ENCODE measurements at regions not wholly inside any gene's neighbourhood (a gene's known extent, or its start where the extent isn't known, plus 50 kb on each side); places are given as distances from the start of the nearest gene placed in this dataset.
A peak's percentile ranks its signal among the peaks of the same experiment; 100 is the strongest.

DNA sequence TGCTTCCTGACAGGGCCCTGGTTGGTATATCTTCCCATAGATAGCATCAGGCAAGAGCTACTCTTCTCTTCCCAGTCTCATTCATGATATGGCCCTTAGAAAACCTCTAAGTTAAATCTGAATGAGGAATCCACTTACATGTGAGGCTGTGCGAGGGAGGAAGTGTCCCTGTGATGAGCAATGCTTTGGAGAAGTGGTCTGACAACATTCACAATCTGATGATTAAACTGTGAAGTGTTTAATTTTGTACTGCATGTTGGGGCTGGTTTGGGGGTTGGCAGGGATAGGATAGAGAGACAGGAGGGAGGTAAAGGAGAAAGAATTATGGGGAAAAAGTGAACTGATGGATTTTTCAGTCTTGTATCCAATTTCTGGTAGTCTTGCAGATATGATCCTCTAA is 421.2 kb upstream of the DAB1 start:
- H3K36me3 ChIP-seq (replicated peaks in 1 of 2; ENCODE audit: insufficient read depth in 1 of 2, low read depth in 2 of 2): no peaks in the 10 kb centered on the region
- DNase-seq (no peak), ATAC-seq (no peak)
- no peaks in the 10 kb centered on the region for H3K4me1 ChIP-seq
- H3K4me3 ChIP-seq: no peak overlapping the region
- no peak overlapping the region for H3K27ac ChIP-seq
- H3K27me3 ChIP-seq: no peaks in the 10 kb centered on the region
- H3K9me3 ChIP-seq: peaks cover 0 to 11% (median 0%) of the 10 kb centered on the region in 3 donors
- 71 to 87% methylated on average over 1 of the region's 1 CpG for WGBS, 2 donors
- TF ChIP-seq POLR2A (IDR thresholded peaks at IDR 0.05): no peak
- intact Hi-C loops (cut with DNase I): no loop called here

- intact Hi-C loops (cut with DNase I): no loop called here
- H3K36me3 ChIP-seq (replicated peaks in 1 of 2; ENCODE audit: insufficient read depth in 1 of 2, low read depth in 2 of 2): no peaks in the 10 kb centered on the region
- H3K4me1 ChIP-seq: no peaks in the 10 kb centered on the region
- TF ChIP-seq POLR2A (IDR thresholded peaks at IDR 0.05) (no peak), CTCF (IDR thresholded peaks at IDR 0.05) (no peak)
- no peak for ATAC-seq
- WGBS, 2 donors: 70 to 74% methylated on average over 3 of the region's 3 CpGs
- no peak overlapping the region for H3K27ac ChIP-seq
- H3K9me3 ChIP-seq: peaks cover 0 to 11% (median 0%) of the 10 kb centered on the region in 3 donors
- no peak overlapping the region for H3K4me3 ChIP-seq
- DNase-seq: no peak
- no peaks in the 10 kb centered on the region for H3K27me3 ChIP-seq
These were observed 420.6 kb upstream of the DAB1 start for GRCh38 chr1:57844382-57844980.

GRCh38 chr1:57843760-57844159 is 419.9 kb upstream of the DAB1 start:
- no peak overlapping the region for H3K4me3 ChIP-seq
- H3K4me1 ChIP-seq: no peaks in the 10 kb centered on the region
- ATAC-seq: no peak
- peaks cover 0 to 11% (median 0%) of the 10 kb centered on the region in 3 donors for H3K9me3 ChIP-seq
- intact Hi-C loops (cut with DNase I): no loop called here
- no peaks in the 10 kb centered on the region for H3K36me3 ChIP-seq (replicated peaks in 1 of 2; ENCODE audit: insufficient read depth in 1 of 2, low read depth in 2 of 2)
- no peak for TF ChIP-seq POLR2A (IDR thresholded peaks at IDR 0.05)
- no peak for TF ChIP-seq CTCF (IDR thresholded peaks at IDR 0.05)
- no peak overlapping the region for H3K27ac ChIP-seq
- no peaks in the 10 kb centered on the region for H3K27me3 ChIP-seq
- no peak for DNase-seq

DNA sequence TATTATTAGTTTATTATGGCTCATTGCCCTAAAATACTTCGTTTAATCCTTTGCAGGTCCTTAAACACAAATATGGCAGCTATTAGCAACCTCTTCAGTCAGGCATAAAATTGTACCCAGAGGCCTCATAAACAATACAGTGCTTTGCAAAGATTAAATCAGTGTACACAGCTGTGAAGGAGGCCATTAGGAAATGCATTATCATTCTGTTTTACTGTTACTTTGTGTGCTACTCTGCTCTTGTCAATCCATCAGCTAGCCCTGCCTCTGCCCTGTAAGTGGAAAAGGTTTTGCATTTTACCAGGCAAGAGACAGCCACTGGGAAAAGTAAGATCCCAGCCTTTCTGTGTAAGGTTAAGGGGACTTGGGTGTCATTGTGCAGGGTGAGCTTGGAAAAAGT is 415.7 kb upstream of the DAB1 start:
- no peak overlapping the region for H3K4me3 ChIP-seq
- H3K27me3 ChIP-seq: no peaks in the 10 kb centered on the region
- no peak for TF ChIP-seq POLR2A (IDR thresholded peaks at IDR 0.05)
- TF ChIP-seq CTCF (IDR thresholded peaks at IDR 0.05): no peak
- H3K36me3 ChIP-seq (replicated peaks in 1 of 2; ENCODE audit: insufficient read depth in 1 of 2, low read depth in 2 of 2): no peaks in the 10 kb centered on the region
- ATAC-seq (no peak), DNase-seq (peak in 1 of 4 donors; percentile 4)
- peaks cover 0 to 11% (median 0%) of the 10 kb centered on the region in 3 donors for H3K9me3 ChIP-seq
- H3K4me1 ChIP-seq: no peaks in the 10 kb centered on the region
- intact Hi-C loops (cut with DNase I): no loop called here
- no peak overlapping the region for H3K27ac ChIP-seq
- 53 to 56% methylated on average over 1 of the region's 1 CpG for WGBS, 2 donors

- no peaks in the 10 kb centered on the region for H3K36me3 ChIP-seq (replicated peaks in 1 of 2; ENCODE audit: insufficient read depth in 1 of 2, low read depth in 2 of 2)
- TF ChIP-seq POLR2A (IDR thresholded peaks at IDR 0.05): no peak
- no peak for TF ChIP-seq CTCF (IDR thresholded peaks at IDR 0.05)
These were observed 415.2 kb upstream of the DAB1 start for GRCh38 chr1:57839067-57839466.

More at GRCh38 chr1:57839067-57839466, 415.2 kb upstream of the DAB1 start:
- H3K4me3 ChIP-seq: no peak overlapping the region
- 74 to 85% methylated on average over 1 of the region's 1 CpG for WGBS, 2 donors
- H3K9me3 ChIP-seq: peaks cover 0 to 11% (median 0%) of the 10 kb centered on the region in 3 donors
- H3K27ac ChIP-seq: no peak overlapping the region
- no peak for DNase-seq
- ATAC-seq: no peak
- H3K27me3 ChIP-seq: no peaks in the 10 kb centered on the region
- intact Hi-C loops (cut with DNase I): no loop called here
- no peaks in the 10 kb centered on the region for H3K4me1 ChIP-seq

All from body of pancreas (tissue), 4 donors.